ENCODE measurements at regions not wholly inside any gene's neighbourhood (a gene's known extent, or its start where the extent isn't known, plus 50 kb on each side); places are given as distances from the start of the nearest gene placed in this dataset.

DNA sequence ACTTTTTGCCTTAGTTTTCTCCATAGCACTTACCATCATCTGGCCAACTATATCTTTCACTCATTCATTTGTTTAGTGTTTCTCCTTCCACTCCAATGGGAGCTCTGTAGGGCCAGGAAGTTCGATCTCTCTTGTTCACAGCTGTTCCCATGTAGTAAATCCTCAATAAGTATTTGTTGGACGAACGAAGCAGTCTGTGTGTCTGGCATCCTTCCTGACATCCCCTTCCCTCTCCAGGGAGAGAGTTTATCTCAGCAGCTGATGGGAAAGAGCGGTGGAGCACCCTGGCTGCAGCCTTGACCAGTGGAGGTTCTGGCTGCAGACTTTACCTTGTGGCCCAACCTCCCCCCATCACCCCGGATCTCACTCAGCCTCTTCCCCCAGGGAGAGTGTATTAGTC lies 141.7 kb downstream of the CHST1 start:
- no peak for TF ChIP-seq EZH2phosphoT487 (IDR thresholded peaks at IDR 0.05)
- TF ChIP-seq CTCF (IDR thresholded peaks at IDR 0.05) = no peak
- TF ChIP-seq EZH2 (IDR thresholded peaks at IDR 0.05) = no peak

All from neural progenitor cell (in vitro differentiated cells).